ENCODE measurements at regions not wholly inside any gene's neighbourhood (a gene's known extent, or its start where the extent isn't known, plus 50 kb on each side); places are given as distances from the start of the nearest gene placed in this dataset.

GRCh38 chr9:29701559-29701958 is 2128.3 kb upstream of the C9orf72 start (continued):
- TF ChIP-seq TAF9B (IDR thresholded peaks at IDR 0.05; ENCODE audit: partially characterized antibody): no peak
- no peak for TF ChIP-seq ASH1L (IDR thresholded peaks at IDR 0.05; ENCODE audit: borderline replicate concordance, low read depth, partially characterized antibody)
- TF ChIP-seq ZNF407 (IDR thresholded peaks at IDR 0.05; ENCODE audit: low read depth): no peak
- no peak for TF ChIP-seq ZNF717 (CRISPR knock-in tag; IDR thresholded peaks at IDR 0.05)
- no peak for TF ChIP-seq ZNF395 (CRISPR knock-in tag; IDR thresholded peaks at IDR 0.05)
- no peak for TF ChIP-seq ZNF12 (CRISPR knock-in tag; IDR thresholded peaks at IDR 0.05)

All from K562 (cell line).